ENCODE measurements at regions not wholly inside any gene's neighbourhood (a gene's known extent, or its start where the extent isn't known, plus 50 kb on each side); places are given as distances from the start of the nearest gene placed in this dataset.
"Not testable (repeated sequence)": the region's sequence is repeated elsewhere in the genome, so short reads cannot be mapped to it uniquely, and the experiment has no call there.

- no peak for DNase-seq
Measured at GRCh38 chr12:20003252-20003651, 365.1 kb upstream of the PDE3A start.

GRCh38 chr12:20004952-20005351, 363.4 kb upstream of the PDE3A start:
- DNase-seq = no peak

DNA sequence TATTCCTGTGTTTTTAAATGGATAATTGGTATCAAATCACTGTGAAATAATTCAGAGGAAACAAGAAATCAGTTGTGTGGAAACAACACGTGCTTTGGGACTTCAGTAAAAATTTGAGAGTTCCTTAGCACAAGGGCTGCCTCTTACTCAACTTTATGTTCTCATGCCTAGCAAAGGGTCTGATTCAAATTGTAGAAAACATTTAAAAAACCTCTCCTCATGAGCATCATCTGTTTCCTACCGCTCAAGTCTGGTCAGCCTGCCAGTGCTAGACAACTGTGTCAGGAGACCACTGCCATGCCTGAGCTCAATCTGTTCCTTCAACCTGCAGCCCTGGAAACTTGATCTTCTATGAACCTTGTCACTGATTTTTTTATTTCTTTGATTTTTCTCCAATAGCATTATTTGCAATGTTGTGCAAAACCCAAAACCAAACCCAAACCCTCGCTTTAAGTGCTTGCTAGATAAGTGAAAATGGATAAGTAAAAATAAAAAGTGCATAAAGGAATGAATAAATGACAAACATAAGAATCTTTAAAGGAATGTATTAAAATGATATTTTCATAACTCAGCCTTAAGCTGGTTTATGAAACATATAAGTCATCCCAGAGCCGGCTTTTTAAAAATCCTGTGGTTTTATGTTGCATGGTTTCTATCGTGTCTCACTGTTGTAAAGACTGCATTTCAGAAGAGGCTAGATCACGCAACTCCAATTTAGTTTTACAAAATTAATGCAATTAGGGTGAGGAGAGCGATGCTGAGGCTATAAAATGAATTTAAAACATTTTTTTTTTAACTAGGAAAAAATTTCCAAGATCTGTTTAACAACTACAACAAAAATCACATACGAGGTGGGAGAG, 361.2 kb upstream of the PDE3A start:
- no peak for DNase-seq

- DNase-seq = not testable (repeated sequence)
Measured at GRCh38 chr12:20009965-20010364, 358.4 kb upstream of the PDE3A start.

DNA sequence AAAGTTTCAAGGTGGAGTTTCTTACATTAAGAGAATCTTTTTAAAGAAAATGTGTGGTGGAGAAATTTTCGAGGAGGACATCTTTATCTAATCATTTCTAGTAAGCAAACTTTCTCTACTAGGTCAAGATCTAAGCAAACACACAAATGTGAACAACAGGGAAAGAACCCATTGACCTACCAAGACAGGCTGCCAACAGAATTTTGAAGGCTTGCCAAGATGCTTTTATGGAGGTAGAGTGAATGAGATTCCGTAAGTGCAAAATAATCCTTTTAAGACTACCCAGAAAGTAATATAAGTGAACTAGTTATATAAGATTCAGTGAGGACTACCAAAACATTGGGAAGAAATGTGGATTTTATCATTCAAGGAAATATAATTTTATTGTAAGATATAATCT, 357.1 kb upstream of the PDE3A start:
- no peak for DNase-seq

GRCh38 chr12:20017802-20018201, 350.5 kb upstream of the PDE3A start:
- DNase-seq = no peak

- DNase-seq = no peak
Measured at GRCh38 chr12:20018406-20018805, 349.9 kb upstream of the PDE3A start.

DNA sequence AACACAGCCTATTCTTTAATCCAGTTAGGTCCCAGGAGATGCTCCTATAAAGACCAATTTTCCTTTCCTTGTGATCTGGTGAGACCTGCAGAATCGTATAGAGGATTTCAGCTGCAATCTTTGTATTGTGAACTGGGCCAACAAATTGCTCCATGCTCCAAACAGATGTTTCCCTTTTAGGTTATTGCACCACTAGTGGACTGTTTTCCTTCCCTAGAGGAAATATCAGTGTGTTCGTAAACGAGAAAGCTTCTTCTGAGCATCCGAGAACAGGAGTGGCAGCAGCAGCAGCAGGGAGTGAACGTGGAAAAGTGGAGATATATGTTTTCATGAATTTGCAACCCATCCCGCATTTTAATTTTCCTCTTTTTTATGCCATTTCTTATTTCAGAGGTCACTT, 344.1 kb upstream of the PDE3A start:
- DNase-seq = no peak

GRCh38 chr12:20028033-20028432, 340.3 kb upstream of the PDE3A start:
- no peak for DNase-seq

DNA sequence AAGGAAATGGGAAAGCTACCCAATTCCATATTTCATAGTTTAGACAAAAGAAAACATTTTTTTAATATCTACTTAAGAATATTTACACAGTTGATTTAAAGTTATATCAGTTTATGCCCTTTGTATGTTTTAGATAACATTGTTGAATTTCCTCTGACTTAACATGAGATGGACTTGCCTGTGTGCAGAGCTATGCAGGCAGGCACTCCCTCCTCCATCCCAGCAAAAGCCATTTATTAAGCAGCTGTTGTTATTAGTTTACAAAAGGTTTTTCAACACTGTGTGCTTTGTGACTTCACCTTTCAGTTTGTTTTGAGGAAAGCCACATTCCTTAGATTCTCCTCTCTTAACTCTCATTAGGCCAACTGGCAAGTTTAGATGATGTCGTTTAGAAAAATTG, 337.5 kb upstream of the PDE3A start:
- no peak for DNase-seq

DNA sequence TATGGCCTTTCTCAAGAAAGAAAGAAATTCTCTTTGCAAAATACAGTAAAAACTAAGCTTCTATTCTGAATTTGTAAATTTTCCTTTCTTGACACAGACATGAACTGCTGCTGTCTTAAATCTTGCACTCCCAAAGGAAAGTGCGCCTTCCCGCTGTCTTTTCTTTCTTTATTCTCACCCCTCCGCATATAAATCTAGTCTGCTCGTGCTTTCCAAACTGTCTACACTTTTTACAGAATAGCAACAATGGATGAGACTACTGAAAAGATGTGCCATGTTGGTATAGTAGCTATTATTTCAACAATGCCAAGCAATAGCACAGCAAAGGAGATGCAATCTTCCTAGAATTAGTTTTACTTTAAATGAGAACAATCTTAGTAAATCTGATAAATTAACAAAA, 328.8 kb upstream of the PDE3A start:
- no peak for DNase-seq

- no peak for DNase-seq
Measured at GRCh38 chr12:20040184-20040583, 328.2 kb upstream of the PDE3A start.

- no peak for DNase-seq
Measured at GRCh38 chr12:20040831-20041230, 327.5 kb upstream of the PDE3A start.

GRCh38 chr12:20044351-20044750, 324.0 kb upstream of the PDE3A start:
- DNase-seq = no peak

GRCh38 chr12:20044846-20045245, 323.5 kb upstream of the PDE3A start:
- DNase-seq = no peak

GRCh38 chr12:20047901-20048300, 320.4 kb upstream of the PDE3A start:
- DNase-seq = no peak

GRCh38 chr12:20050221-20050620, 318.1 kb upstream of the PDE3A start:
- DNase-seq = no peak

DNA sequence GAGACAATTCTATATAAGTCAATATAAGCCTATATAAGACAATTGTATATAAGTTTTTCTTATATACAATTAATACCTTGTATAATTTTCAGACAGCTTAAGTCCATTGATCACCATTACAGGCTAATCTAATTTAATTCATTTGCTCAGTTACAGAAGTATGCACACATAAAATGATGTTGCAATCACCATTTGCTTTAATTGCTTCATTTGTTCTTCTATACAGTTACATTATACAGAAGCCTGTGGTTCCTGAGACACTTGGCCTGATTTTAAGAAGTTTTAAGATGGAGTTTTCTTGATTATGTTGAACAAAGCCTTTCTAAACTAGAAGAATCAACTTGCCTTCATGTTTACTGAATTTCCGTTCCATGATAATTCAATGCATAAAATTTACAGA, 314.6 kb upstream of the PDE3A start:
- DNase-seq = no peak

GRCh38 chr12:20055856-20056255, 312.5 kb upstream of the PDE3A start:
- no peak for DNase-seq

- DNase-seq = no peak
Measured at GRCh38 chr12:20057398-20057797, 310.9 kb upstream of the PDE3A start.

- no peak for DNase-seq
Measured at GRCh38 chr12:20063116-20063515, 305.2 kb upstream of the PDE3A start.

GRCh38 chr12:20077618-20078017, 290.7 kb upstream of the PDE3A start:
- no peak for DNase-seq

- DNase-seq = no peak
Measured at GRCh38 chr12:20089077-20089476, 279.3 kb upstream of the PDE3A start.

DNA sequence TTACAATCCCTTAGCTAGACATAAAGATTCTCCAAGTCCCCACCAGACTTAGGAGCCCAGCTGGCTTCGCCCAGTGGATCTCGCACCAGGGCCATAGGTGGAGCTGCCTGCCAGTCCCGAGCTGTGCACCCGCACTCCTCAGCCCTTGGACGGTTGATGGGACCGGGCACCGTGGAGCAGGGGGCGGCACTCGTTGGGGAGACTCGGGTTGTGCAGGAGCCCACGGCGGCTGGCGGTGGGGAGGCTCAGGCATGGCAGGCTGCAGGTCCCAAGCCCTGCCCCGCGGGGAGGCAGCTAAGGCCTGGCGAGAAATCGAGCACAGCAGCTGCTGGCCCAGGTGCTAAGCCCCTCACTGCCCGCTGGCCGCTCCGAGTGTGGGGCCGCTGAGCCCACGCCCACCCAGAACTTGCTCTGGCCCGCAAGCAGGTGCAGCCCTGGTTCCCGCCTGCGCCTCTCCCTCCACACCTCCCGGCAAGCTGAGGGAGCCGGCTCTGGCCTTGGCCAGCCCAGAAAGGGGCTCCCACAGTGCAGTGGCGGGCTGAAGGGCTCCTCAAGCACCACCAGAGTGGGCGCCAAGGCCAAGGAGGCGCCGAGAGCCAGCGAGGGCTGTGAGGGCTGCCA, 275.0 kb upstream of the PDE3A start:
- DNase-seq = not testable (repeated sequence)

DNA sequence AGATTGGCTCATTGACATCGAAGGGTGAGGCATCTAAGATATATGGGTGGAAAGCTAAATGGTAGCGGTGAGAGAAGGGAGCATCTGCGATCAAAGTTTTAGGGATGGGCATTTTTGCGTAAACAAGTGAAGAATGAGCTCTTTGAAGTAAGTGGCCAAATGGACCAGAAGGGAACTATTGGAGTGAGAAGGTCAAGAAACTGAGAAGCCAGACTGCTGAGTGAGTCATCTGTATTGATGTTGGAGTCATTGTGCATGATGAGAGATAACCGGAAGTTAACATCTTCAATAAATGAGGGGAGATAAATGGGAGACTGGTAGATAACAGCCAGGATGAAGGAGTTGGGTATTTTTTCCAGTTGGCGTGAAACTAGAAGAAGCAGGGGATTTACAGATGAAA, 271.9 kb upstream of the PDE3A start:
- no peak for DNase-seq
